ENCODE measurements at regions not wholly inside any gene's neighbourhood (a gene's known extent, or its start where the extent isn't known, plus 50 kb on each side); places are given as distances from the start of the nearest gene placed in this dataset.

DNA sequence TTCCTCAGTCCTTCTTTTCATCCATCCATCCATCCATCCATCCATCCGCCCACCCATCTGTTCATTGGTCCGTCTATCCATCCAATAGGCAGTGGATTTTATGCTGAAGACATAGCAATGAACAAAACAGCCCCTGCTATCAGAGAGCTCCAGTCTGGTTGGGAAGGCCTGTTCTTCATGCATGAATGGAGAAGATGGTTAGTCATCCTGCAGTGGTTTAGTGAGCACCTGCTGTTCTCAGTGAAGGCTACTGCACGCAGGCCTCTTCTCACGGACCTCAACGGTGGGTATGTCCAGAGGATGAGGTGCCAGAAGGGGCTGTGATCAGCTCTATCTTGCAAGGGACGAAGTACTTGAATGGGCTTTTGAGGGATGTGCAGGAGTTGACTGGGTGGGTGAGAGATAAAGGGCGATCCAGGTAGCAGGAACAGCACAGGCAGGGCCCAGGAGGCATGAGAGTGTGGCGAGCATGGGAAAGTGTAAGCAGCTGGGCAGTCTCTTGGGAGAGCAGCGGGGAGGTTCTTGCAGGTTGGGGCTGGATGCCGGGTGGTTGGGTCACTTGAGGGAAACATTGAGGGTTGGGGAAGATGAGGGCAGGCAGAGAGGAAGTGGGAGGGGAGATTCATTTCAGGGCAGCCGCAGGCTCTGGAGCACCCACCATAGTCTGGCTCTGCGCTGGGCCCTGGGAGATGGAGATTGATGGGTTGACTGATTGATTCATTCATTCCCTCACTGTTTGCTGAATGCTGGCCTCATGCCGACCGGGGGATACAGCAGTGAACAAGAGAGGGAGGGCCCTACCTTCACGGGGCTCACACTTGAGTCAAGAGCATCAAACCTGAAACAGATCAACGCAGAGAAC lies 115.0 kb upstream of the CIBAR2 start:
- peaks cover 38% of the 10 kb centered on the region for H3K4me1 ChIP-seq (ENCODE audit: control insufficient read depth, insufficient read depth, low read length)
- peak overlapping the region; percentile 1; the same call in 1 of the 2 replicates for H2BK20ac ChIP-seq (ENCODE audit: low read depth, low read length)
- peaks cover 25% of the 10 kb centered on the region for H3K9me1 ChIP-seq (ENCODE audit: insufficient read depth, low read length)
- peak overlapping the region; percentile 31; the same call in 2 of the 3 replicates for H2BK15ac ChIP-seq (ENCODE audit: low read depth, low read length)
- H2BK5ac ChIP-seq (ENCODE audit: low read depth, low read length, poor library complexity, severe bottlenecking) = peak overlapping the region; percentile 14
- H3K9me3 ChIP-seq (ENCODE audit: control insufficient read depth, insufficient read depth, low read length) = no peaks in the 10 kb centered on the region; the same call in 1 of the 2 replicates
- peak overlapping the region; percentile 5; the same call in 1 of the 2 replicates for H3K9ac ChIP-seq (ENCODE audit: low read depth, low read length)
- H2AK5ac ChIP-seq (ENCODE audit: low read depth, low read length) = peak overlapping the region; percentile 37
- H4K5ac ChIP-seq (ENCODE audit: low read depth, low read length) = no peak overlapping the region
- H3K56ac ChIP-seq (ENCODE audit: extremely low read depth, insufficient read depth, low read length) = no peak overlapping the region
- peak overlapping the region; percentile 61 for H3K4ac ChIP-seq (ENCODE audit: low read depth, low read length)
- H4K91ac ChIP-seq (ENCODE audit: insufficient read depth, low read depth, low read length) = peak overlapping the region; percentile 31; the same call in 1 of the 2 replicates
- 51% methylated on average over 9 of the region's 16 CpGs; no CpG with 5 or more reads in 1 of the 2 experiments for WGBS, 2 experiments (ENCODE audit: extremely low coverage in 2 of 2, insufficient read length in 1 of 2)
- ChIA-PET POLR2A (ENCODE audit: unreplicated experiment) (no interaction called here), CTCF (interaction anchor here (0.7 kb wide), 1 partner anchor 123 kb away, joined by 3 read pairs; no protein-coding TSS in a partner anchor)
- no peaks in the 10 kb centered on the region for H3K27me3 ChIP-seq (ENCODE audit: control insufficient read depth, insufficient read depth, low read length)
- peak overlapping the region in 1 of 2 experiments; percentile 16; a peak in 1 of 4 replicates for H4K8ac ChIP-seq (ENCODE audit: low read depth in 2 of 2, low read length in 2 of 2)
- peak overlapping the region; percentile 80; the same call in 1 of the 2 replicates for H3K23ac ChIP-seq (ENCODE audit: low read depth, low read length)
- H4K20me1 ChIP-seq (ENCODE audit: insufficient read depth, low read length) = peaks cover 32% of the 10 kb centered on the region
- no peak overlapping the region; the same call in 1 of the 2 replicates for H3K18ac ChIP-seq (ENCODE audit: low read depth, low read length)
- peak overlapping the region; percentile 50 for H3K14ac ChIP-seq (replicated peaks; ENCODE audit: low read depth, low read length)
- H2AK9ac ChIP-seq (replicated peaks; ENCODE audit: low read depth, low read length, poor library complexity) = peak overlapping the region; percentile 84
- H3K79me1 ChIP-seq (ENCODE audit: low read depth in 1 of 2, low read length in 2 of 2) = peaks cover 60 to 95% of the 10 kb centered on the region in 2 experiments
- H2BK120ac ChIP-seq (ENCODE audit: low read depth, low read length) = peak overlapping the region; percentile 62
- no peak overlapping the region for H3K4me3 ChIP-seq (ENCODE audit: insufficient read depth, low read depth, low read length)
- no peaks in the 10 kb centered on the region for H3K36me3 ChIP-seq (ENCODE audit: control insufficient read depth, insufficient read depth, low read length)
- peak overlapping the region; percentile 28; the same call in 1 of the 2 replicates for H3K4me2 ChIP-seq (ENCODE audit: low read depth, low read length)
- H2AFZ ChIP-seq (replicated peaks; ENCODE audit: low read length, poor library complexity) = no peak overlapping the region
- DNase-seq (no peak), ATAC-seq (ENCODE audit: low read depth) (peak; percentile 2; the same call in 1 of the 2 replicates)
- peak overlapping the region; percentile 28 for H3K27ac ChIP-seq (ENCODE audit: insufficient read depth, low read length)
- BruUV-seq (replicated peaks) = no TSS peak
- in situ Hi-C loops (cut with MboI; ENCODE audit: low sequenced_read_pairs) = no loop called here
- intact Hi-C loops (cut with micrococcal nuclease) = no loop called here
- dilution Hi-C loops (cut with HindIII; ENCODE audit: low sequenced_read_pairs, unreplicated experiment) = no loop called here
- TF ChIP-seq, protein P1, sequence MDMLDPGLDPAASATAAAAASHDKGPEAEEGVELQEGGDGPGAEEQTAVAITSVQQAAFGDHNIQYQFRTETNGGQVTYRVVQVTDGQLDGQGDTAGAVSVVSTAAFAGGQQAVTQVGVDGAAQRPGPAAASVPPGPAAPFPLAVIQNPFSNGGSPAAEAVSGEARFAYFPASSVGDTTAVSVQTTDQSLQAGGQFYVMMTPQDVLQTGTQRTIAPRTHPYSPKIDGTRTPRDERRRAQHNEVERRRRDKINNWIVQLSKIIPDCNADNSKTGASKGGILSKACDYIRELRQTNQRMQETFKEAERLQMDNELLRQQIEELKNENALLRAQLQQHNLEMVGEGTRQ (IDR thresholded peaks at IDR 0.05; ENCODE audit: low read depth, low read length) = no peak
- no peak for TF ChIP-seq MAFK (IDR thresholded peaks at IDR 0.05; ENCODE audit: low read depth, low read length)
- TF ChIP-seq, protein P2, sequence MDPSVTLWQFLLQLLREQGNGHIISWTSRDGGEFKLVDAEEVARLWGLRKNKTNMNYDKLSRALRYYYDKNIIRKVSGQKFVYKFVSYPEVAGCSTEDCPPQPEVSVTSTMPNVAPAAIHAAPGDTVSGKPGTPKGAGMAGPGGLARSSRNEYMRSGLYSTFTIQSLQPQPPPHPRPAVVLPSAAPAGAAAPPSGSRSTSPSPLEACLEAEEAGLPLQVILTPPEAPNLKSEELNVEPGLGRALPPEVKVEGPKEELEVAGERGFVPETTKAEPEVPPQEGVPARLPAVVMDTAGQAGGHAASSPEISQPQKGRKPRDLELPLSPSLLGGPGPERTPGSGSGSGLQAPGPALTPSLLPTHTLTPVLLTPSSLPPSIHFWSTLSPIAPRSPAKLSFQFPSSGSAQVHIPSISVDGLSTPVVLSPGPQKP (IDR thresholded peaks at IDR 0.05; ENCODE audit: borderline replicate concordance, low read depth, low read length) = no peak
- no peak for TF ChIP-seq SMC3 (IDR thresholded peaks at IDR 0.05; ENCODE audit: low read depth, low read length)
- no peak for TF ChIP-seq RFX5 (IDR thresholded peaks at IDR 0.05; ENCODE audit: low read depth, low read length)
- TF ChIP-seq, protein P3, sequence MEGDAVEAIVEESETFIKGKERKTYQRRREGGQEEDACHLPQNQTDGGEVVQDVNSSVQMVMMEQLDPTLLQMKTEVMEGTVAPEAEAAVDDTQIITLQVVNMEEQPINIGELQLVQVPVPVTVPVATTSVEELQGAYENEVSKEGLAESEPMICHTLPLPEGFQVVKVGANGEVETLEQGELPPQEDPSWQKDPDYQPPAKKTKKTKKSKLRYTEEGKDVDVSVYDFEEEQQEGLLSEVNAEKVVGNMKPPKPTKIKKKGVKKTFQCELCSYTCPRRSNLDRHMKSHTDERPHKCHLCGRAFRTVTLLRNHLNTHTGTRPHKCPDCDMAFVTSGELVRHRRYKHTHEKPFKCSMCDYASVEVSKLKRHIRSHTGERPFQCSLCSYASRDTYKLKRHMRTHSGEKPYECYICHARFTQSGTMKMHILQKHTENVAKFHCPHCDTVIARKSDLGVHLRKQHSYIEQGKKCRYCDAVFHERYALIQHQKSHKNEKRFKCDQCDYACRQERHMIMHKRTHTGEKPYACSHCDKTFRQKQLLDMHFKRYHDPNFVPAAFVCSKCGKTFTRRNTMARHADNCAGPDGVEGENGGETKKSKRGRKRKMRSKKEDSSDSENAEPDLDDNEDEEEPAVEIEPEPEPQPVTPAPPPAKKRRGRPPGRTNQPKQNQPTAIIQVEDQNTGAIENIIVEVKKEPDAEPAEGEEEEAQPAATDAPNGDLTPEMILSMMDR (conservative IDR thresholded peaks at IDR 0.05; ENCODE audit: low read depth, low read length) = no peak
- no peak for TF ChIP-seq POLR2A (IDR thresholded peaks at IDR 0.05; ENCODE audit: low read depth, low read length)
- TF ChIP-seq RCOR1 (IDR thresholded peaks at IDR 0.05; ENCODE audit: insufficient replicate concordance, low read length) = no peak
- TF ChIP-seq MXI1 (IDR thresholded peaks at IDR 0.05; ENCODE audit: borderline replicate concordance, low read depth, low read length) = no peak
- TF ChIP-seq RAD21 (IDR thresholded peaks at IDR 0.05; ENCODE audit: low read length) = no peak
- no peak for TF ChIP-seq BHLHE40 (IDR thresholded peaks at IDR 0.05; ENCODE audit: low read depth, low read length)
- TF ChIP-seq FOS (IDR thresholded peaks at IDR 0.05; ENCODE audit: low read depth, low read length) = no peak
- TF ChIP-seq CHD1 (IDR thresholded peaks at IDR 0.05; ENCODE audit: low read depth, low read length) = no peak
- TF ChIP-seq NFE2L2 (IDR thresholded peaks at IDR 0.05; ENCODE audit: low read depth, low read length) = no peak

All from IMR-90 (cell line).